HL-60/S4 treated with retinoic acid at 250 ng/mL for 4 days and 3 days (cell line): ENCODE measurements at regions not wholly inside any gene's neighbourhood (a gene's known extent, or its start where the extent isn't known, plus 50 kb on each side); places are given as distances from the start of the nearest gene placed in this dataset.

Source experiments
- in situ Hi-C: fragments of 300-500 bp; cut with MboI; formaldehyde crosslinking; loops from 2 replicates; pipeline ENCODE4 v1.7.0; 2022; ENCODE audit warnings: low sequenced_read_pairs

DNA sequence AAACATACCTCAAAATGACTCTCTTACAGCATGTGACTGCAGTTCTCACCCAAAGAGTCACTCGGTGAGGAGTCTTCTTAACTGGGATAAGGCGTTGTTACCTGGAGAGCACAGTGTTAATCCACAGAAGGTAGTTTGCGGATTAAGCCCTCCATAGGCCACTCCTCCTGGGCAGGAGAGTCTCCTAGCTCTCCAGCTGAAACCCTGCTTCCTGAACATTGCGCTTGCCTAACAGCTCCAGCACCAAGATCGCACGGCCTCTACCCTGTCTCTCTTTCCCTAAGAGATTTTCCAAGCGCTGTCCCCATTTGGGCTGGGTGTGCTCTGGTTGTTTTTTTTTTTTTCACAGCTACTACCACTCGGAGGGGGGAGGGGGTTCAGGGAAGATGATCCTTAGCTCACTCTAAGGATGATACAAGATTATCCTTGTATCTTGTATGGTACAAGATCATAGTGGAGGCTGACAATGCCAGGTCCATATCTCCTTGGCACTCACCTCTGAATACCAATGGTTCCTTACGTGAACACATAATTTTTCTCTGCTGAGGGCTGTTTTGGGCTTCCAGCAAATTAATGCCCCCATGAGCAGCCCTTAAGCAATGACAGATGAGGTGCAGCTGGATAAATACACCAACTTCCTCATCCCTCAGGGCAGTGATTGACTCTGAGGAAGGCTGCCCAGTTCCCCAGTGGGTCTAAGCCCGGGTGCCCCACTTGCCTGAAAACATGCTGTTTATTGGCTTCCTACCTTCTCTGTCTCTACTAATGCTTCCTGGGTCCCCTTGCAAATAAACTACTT, 185.2 kb upstream of the TSC22D2 start:
- in situ Hi-C loops, result no loop called here

DNA sequence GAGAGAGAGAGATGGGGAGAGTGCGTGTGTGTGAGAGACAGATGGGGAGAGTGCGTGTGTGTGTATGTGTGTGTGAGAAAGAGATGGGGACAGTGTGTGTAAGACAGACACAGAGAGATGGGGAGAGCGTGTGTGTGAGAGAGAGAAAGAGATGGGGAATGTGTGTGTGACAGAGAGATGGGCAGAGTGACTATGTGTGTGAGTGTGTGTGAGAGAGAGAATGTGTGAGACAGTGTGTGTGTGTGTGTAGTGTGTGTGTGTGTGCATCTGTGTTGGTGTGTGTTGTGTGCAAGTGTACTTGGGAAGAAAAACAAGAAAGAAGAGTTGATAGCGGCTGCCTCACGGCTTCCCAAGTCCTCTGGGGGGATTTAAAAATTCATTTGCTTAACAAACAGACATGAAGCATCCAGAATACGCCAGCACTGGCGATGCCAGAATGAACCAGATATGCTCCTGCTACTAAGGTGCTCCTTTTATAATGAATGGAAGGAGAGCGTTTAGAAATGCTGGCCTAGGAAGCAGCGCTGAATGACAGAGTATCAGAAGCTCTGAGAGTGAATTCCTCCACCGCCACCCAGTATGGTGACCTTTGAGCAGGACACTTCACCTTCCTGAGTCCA, 186.1 kb upstream of the TSC22D2 start:
- in situ Hi-C loops, result no loop called here

DNA sequence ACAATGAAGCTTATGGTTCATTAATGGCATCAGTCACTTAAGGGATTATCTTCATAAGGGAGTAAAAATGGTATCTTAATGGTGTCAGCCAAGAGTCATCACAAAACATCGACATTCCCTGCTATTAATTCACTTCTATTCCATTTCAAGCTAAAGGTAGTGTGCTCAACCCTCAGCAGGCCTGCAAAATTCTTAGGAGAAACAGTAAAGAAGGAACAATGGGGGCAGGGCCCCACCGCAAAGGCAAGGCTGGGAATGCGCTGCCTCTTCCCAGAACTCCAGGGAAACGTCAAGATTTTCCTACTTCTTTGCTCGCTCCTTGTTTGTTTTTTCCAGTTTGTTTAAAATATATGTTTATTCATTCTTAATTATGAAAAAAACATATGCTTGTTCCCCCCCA, 187.3 kb upstream of the TSC22D2 start:
- in situ Hi-C loops, result no loop called here

DNA sequence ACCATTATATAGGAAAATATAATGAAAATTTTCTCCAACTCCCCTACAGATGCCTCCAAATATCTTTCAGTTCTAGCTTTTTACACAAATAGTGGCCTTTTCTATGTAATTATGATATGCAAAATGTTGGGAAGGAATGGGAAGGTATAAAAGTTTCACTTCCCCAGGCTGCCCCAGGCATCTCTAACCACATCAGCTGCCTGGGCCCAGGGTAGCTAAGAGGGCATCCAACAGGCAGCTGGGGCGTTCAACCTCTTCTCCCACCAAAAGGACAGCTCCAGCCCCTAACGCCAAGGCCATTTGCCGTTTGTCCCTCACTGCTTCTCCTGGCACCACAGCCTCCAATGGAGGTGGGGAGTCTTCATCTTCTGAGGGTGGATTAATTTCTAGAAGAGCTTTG, 188.1 kb upstream of the TSC22D2 start:
- in situ Hi-C loops, result no loop called here

GRCh38 chr3:150218841-150219240, 189.3 kb upstream of the TSC22D2 start:
- in situ Hi-C loops, result no loop called here

GRCh38 chr3:150218236-150218635, 189.9 kb upstream of the TSC22D2 start:
- in situ Hi-C loops, result no loop called here

- in situ Hi-C loops, result no loop called here
Measured at GRCh38 chr3:150217691-150218090, 190.4 kb upstream of the TSC22D2 start.

DNA sequence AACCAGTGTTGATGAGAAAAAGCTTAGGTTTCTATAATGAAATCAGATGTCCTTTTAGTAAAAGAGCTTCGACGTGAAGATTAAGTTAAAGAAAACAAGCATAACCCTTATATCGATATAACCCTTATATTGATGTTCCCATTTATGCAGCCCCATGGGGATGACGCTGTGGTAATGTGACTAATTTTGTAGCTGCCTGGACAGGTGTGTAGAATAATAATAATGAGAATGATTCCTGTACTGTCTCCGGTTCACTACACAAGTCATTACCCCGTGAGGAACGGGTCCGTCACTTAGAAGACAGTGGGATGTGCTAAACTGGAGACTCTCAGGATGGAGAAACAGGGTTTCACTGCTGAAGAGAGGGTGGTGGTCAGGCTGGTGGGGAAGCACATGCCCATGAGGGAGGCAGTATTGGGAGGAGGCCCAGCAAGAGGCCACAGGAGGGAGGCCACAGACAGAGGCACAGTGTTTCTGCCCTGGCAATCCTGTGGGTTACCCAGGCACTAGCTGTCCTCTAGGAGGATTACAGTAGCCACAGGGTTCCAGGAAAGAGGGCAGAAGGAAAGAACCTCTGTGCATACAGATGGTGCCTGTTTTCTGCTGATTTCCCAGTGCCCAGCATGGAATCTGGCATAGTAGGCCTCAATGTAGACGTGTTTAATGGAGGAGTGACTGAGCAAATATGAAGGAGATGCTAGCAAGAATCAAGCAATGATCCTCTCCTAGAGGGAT, 191.1 kb upstream of the TSC22D2 start:
- in situ Hi-C loops, result no loop called here

- in situ Hi-C loops, result no loop called here
Measured at GRCh38 chr3:150216041-150216811, 191.9 kb upstream of the TSC22D2 start.

GRCh38 chr3:150215616-150216015, 192.5 kb upstream of the TSC22D2 start:
- in situ Hi-C loops, result no loop called here

- in situ Hi-C loops, result no loop called here
Measured at GRCh38 chr3:150213577-150213976, 194.5 kb upstream of the TSC22D2 start.

DNA sequence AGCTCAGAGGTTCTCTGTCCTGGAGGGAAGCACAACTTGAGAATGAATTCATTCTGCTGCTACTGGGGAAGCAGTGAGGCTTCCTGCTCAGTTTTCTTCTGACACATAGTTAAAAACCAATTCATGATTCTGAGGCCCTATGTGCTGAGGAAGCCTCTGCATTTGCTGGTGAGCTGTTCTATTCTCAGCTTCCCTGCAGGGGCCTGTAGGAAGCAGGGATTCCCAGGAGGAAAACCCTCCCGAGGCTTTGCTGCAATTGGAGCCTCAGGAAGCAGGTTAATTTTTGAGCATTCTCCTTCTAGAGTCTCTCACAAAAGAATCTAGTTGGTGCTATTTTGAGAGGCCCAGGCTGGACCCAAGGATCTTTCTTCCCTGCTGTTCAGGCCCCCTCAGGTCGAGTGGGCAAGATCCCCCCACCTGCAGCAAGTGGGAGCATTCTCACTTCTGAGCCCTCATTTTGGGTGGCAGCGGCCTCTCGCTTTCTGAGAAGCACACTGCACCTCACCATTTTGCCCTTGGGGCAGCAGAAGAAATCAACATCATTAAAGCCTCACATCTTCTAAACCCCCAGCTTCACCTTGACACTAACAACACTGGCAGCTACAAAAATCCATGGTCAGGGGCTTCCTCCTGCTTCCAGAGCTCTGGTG, 197.5 kb upstream of the TSC22D2 start:
- in situ Hi-C loops, result no loop called here

- in situ Hi-C loops, result no loop called here
Measured at GRCh38 chr3:150203273-150203672, 204.8 kb upstream of the TSC22D2 start.

DNA sequence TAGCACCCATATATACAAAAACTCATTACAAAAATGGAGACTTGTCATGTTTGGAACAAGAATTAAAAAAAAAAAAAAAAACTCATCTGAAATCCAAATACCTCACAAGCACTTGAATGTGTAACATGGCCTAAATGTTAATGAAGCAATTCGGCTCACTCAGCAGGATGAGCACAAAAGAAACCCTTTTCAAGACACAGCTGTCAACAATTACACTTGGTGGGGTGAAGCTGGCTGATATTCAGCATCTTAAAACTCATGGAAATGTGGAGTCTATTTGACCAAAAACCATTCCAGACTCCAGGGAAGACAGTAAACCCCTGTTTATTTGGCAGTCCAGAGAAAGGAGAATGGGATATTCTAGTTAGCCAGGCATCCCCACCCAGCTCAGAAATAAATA, 205.4 kb upstream of the TSC22D2 start:
- in situ Hi-C loops, result no loop called here

DNA sequence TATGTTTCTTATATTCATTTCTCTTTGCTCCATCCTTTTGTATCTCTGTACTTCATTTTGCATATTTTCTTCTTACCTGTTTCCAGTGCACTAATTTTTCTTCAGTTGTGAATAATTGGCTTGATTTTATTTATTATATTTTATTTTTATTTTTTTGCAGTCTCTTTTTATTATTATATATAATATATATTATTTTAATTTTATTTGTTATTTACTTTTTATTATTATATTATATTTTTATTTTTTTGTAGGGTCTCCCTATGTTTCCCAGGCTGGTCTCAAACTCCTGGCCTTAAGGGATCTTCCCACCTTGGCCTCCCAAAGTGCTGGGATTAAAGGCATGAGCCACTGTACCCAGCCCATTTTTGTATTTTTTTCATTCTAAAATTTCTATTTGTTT, 213.1 kb upstream of the TSC22D2 start:
- in situ Hi-C loops, result no loop called here

GRCh38 chr3:150194513-150194912, 213.6 kb upstream of the TSC22D2 start:
- in situ Hi-C loops, result no loop called here

- in situ Hi-C loops, result no loop called here
Measured at GRCh38 chr3:150184426-150185071, 213.9 kb upstream of the PFN2 start.

- in situ Hi-C loops, result no loop called here
Measured at GRCh38 chr3:150183678-150184425, 213.2 kb upstream of the PFN2 start.

GRCh38 chr3:150180334-150180733, 209.6 kb upstream of the PFN2 start:
- in situ Hi-C loops, result no loop called here
